ENCODE measurements at regions not wholly inside any gene's neighbourhood (a gene's known extent, or its start where the extent isn't known, plus 50 kb on each side); places are given as distances from the start of the nearest gene placed in this dataset.

DNA sequence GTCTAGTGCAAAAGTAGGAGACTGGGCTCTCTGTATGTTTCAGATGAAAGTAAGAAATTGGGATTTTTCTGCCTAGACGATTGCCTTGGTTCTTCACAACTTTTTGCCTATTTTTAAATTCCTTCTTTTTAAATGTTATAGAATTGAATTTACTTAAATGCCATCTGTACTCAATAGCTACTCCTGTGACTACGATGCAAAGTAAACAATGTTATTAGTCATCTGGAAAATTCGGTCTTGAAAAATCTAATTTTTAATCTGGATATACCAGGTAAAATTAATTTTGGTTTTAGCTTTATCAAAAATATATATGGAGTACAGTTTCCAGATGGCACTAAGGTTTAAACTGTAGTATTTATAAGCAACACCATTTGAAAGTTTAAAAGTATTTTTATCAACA, 472.2 kb downstream of the UTRN start:
- TF ChIP-seq, protein P1, sequence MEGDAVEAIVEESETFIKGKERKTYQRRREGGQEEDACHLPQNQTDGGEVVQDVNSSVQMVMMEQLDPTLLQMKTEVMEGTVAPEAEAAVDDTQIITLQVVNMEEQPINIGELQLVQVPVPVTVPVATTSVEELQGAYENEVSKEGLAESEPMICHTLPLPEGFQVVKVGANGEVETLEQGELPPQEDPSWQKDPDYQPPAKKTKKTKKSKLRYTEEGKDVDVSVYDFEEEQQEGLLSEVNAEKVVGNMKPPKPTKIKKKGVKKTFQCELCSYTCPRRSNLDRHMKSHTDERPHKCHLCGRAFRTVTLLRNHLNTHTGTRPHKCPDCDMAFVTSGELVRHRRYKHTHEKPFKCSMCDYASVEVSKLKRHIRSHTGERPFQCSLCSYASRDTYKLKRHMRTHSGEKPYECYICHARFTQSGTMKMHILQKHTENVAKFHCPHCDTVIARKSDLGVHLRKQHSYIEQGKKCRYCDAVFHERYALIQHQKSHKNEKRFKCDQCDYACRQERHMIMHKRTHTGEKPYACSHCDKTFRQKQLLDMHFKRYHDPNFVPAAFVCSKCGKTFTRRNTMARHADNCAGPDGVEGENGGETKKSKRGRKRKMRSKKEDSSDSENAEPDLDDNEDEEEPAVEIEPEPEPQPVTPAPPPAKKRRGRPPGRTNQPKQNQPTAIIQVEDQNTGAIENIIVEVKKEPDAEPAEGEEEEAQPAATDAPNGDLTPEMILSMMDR (IDR thresholded peaks at IDR 0.05): no peak
- no peak for TF ChIP-seq POLR2A (IDR thresholded peaks at IDR 0.05)
